Mononuclear cell (primary cell): ENCODE measurements at regions not wholly inside any gene's neighbourhood (a gene's known extent, or its start where the extent isn't known, plus 50 kb on each side); places are given as distances from the start of the nearest gene placed in this dataset.

Source experiments
- H3K27me3 ChIP-seq: 2 replicates; pipeline ENCODE4 v1.6.0; 2011; ENCODE audit warnings: low read length, control low read depth; ENCODE audit not compliant: insufficient read depth
- H3K4me1 ChIP-seq: 2 replicates; pipeline ENCODE4 v1.5.1; 2011; ENCODE audit warnings: mild to moderate bottlenecking, low read length, control low read depth; ENCODE audit not compliant: insufficient read depth
- H3K4me3 ChIP-seq: 2 replicates; pipeline ENCODE4 v1.5.1; 2011; ENCODE audit warnings: mild to moderate bottlenecking, low read length, moderate library complexity
- H3K9me3 ChIP-seq: 2 replicates; pipeline ENCODE4 v1.5.1; 2011; ENCODE audit warnings: low read depth, mild to moderate bottlenecking, control low read depth, low read length

GRCh38 chr6:132244744-132245143, 156.5 kb downstream of the MOXD1 start:
- Histone ChIP-seq H3K4me3 (no peak overlapping the region), H3K9me3 (no peaks in the 10 kb centered on the region), H3K4me1 (no peaks in the 10 kb centered on the region), H3K27me3 (no peaks in the 10 kb centered on the region)

- no peaks in the 10 kb centered on the region for H3K4me1 ChIP-seq
- no peak overlapping the region for H3K4me3 ChIP-seq
- H3K9me3 ChIP-seq: no peaks in the 10 kb centered on the region
- peaks cover 4% of the 10 kb centered on the region for H3K27me3 ChIP-seq
Observed at GRCh38 chr6:132236744-132237143, 164.5 kb downstream of the MOXD1 start.

GRCh38 chr6:132236281-132236680, 165.0 kb downstream of the MOXD1 start:
- H3K4me3 ChIP-seq: no peak overlapping the region
- H3K4me1 ChIP-seq: no peaks in the 10 kb centered on the region
- H3K9me3 ChIP-seq: no peaks in the 10 kb centered on the region
- H3K27me3 ChIP-seq: peaks cover 4% of the 10 kb centered on the region

- no peaks in the 10 kb centered on the region for H3K9me3 ChIP-seq
- no peaks in the 10 kb centered on the region for H3K4me1 ChIP-seq
- no peak overlapping the region for H3K4me3 ChIP-seq
- H3K27me3 ChIP-seq: peaks cover 4% of the 10 kb centered on the region
Observed at GRCh38 chr6:132235596-132236280, 165.5 kb downstream of the MOXD1 start.

- no peaks in the 10 kb centered on the region for H3K4me1 ChIP-seq
- no peak overlapping the region for H3K4me3 ChIP-seq
- H3K9me3 ChIP-seq: no peaks in the 10 kb centered on the region
- peaks cover 4% of the 10 kb centered on the region for H3K27me3 ChIP-seq
Observed at GRCh38 chr6:132234356-132234755, 166.9 kb downstream of the MOXD1 start.

DNA sequence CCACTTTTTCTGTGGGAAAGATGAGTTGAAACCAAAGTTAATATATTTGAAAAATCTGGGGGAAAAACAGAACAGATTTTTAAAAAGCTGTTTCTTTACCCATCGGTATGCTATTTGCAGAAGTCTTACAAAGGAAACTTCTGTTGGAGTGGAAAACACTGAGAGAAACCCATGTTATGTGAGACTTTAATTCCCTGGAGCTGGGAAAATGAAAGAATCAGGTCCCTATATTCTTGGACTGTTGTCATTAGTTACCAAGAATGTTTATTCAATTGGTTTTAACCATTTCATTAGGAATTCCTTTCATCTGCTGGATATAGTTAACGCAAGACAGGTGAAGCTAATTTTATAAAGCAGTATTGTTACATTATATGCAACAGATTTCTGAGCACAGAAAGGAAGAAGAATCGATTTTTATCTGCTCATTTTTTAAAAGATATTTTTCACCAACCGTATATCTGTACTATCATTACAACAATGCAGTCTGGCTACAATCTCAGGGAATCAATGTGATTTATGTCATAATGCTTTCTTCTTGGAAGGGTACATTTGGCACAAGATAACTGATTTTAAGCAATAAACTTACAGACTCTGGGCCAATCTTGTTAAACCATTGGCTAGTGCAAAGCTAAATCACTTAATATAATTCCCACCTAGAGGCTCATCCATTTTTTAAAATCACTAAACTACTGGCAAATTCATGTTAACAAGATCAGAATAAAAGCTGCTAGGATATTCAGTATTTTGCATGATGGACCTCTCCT, 170.0 kb downstream of the MOXD1 start:
- no peaks in the 10 kb centered on the region for H3K4me1 ChIP-seq
- H3K9me3 ChIP-seq: no peaks in the 10 kb centered on the region
- H3K27me3 ChIP-seq: no peaks in the 10 kb centered on the region
- no peak overlapping the region for H3K4me3 ChIP-seq

- no peaks in the 10 kb centered on the region for H3K27me3 ChIP-seq
- no peaks in the 10 kb centered on the region for H3K4me1 ChIP-seq
- H3K4me3 ChIP-seq: no peak overlapping the region
- H3K9me3 ChIP-seq: no peaks in the 10 kb centered on the region
Observed at GRCh38 chr6:132228894-132229293, 172.4 kb downstream of the MOXD1 start.

- Histone ChIP-seq H3K4me3 (no peak overlapping the region), H3K27me3 (no peaks in the 10 kb centered on the region), H3K9me3 (no peaks in the 10 kb centered on the region), H3K4me1 (no peaks in the 10 kb centered on the region)
Observed at GRCh38 chr6:132227904-132228303, 173.4 kb downstream of the MOXD1 start.

DNA sequence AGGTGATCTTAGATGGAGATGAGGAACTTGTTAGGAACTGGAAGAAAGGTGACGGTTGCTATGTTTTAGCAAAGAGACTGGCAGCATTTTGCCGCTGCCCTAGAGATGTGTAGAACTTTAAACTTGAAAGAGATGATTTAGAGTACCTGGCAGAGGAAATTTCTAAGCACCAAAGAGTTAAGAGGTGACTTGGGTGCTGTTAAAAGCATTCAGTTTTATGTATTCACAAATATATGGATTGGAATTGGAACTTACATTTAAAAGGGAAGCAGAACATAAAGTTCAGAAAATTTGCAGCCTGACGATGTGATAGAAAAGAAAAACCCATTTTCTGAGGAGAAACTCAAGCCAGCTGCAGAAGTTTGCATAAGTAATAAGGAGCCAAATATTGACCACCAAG, 176.3 kb downstream of the MOXD1 start:
- H3K27me3 ChIP-seq: no peaks in the 10 kb centered on the region
- no peaks in the 10 kb centered on the region for H3K4me1 ChIP-seq
- H3K4me3 ChIP-seq: no peak overlapping the region
- H3K9me3 ChIP-seq: no peaks in the 10 kb centered on the region

DNA sequence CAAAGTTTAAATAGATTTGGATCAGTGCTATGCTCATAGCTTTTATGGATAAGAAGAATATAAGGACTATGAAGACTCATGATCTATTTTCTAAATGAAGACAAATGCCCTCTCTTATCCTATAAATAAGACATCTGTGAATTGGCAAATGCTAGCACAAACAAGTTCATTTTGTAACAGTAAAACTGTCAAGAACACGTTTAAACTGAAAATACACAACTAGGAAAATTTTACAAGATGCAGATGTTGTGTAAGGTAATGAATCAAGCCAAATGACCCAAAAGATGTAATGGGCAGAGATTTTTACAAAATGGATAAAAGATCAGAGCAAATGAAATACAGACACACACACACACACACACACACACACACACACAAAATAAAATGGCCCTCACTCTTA, 180.5 kb downstream of the MOXD1 start:
- no peak overlapping the region for H3K4me3 ChIP-seq
- H3K4me1 ChIP-seq: no peaks in the 10 kb centered on the region
- H3K9me3 ChIP-seq: no peaks in the 10 kb centered on the region
- no peaks in the 10 kb centered on the region for H3K27me3 ChIP-seq

- no peaks in the 10 kb centered on the region for H3K27me3 ChIP-seq
- H3K9me3 ChIP-seq: no peaks in the 10 kb centered on the region
- no peaks in the 10 kb centered on the region for H3K4me1 ChIP-seq
- H3K4me3 ChIP-seq: no peak overlapping the region
Observed at GRCh38 chr6:132219901-132220300, 181.4 kb downstream of the MOXD1 start.

DNA sequence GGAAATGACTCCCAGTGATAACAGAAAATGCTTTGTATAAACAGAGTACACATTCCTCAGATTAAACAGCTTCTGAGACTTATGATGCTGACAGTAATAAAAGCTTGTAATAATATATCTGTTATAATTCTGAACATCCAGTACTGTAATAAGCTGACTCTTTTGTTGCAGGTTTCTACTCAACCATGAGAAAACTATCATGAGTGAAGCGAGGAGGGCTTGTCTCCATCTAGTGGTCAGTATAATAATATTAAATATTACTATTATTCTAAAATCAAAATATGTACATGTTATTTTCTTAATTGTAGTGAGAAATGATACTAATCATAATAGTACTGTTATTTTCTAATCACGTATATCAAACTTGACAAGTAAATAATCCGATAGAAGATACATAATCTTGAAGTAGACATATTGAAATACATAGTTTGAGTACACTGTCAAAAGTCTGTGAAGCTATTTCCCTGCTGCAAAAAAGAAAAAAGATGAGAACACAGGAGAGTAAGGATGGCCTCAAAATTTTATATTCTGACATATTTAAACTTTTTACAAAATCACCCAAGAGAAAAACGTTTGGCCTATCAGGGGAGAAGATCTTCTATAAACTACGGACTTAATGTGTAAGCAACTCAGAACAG, 183.1 kb downstream of the MOXD1 start:
- H3K4me3 ChIP-seq: no peak overlapping the region
- no peaks in the 10 kb centered on the region for H3K4me1 ChIP-seq
- H3K9me3 ChIP-seq: no peaks in the 10 kb centered on the region
- no peaks in the 10 kb centered on the region for H3K27me3 ChIP-seq

- H3K4me1 ChIP-seq: no peaks in the 10 kb centered on the region
- H3K4me3 ChIP-seq: no peak overlapping the region
- H3K27me3 ChIP-seq: no peaks in the 10 kb centered on the region
- H3K9me3 ChIP-seq: no peaks in the 10 kb centered on the region
Observed at GRCh38 chr6:132215805-132216204, 185.5 kb downstream of the MOXD1 start.

GRCh38 chr6:132214716-132215115, 186.6 kb downstream of the MOXD1 start:
- Histone ChIP-seq H3K4me3 (no peak overlapping the region), H3K27me3 (no peaks in the 10 kb centered on the region), H3K4me1 (no peaks in the 10 kb centered on the region), H3K9me3 (no peaks in the 10 kb centered on the region)

DNA sequence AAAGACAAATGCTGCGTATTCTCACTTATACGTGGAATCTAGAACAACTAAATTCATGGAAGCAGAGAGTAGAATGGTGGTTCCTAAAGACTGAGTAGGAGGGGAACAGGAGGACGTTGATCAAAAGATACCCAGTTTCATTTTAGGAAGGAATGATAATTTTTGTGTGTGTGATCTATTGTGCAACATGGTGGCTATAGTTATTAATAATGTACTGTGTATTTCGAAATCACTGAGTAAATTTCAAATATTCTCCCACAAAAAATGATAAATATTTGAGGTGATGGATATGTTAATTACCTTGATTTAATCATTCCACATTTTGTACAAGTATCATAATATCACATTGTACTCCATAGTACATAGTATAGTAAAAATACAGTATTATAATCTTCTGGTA, 187.5 kb downstream of the MOXD1 start:
- H3K9me3 ChIP-seq: no peaks in the 10 kb centered on the region
- no peak overlapping the region for H3K4me3 ChIP-seq

More for the DNA sequence above, 187.5 kb downstream of the MOXD1 start:
- Histone ChIP-seq H3K4me1 (no peaks in the 10 kb centered on the region), H3K27me3 (no peaks in the 10 kb centered on the region)
